22Rv1 (cell line): ENCODE measurements at regions not wholly inside any gene's neighbourhood (a gene's known extent, or its start where the extent isn't known, plus 50 kb on each side); places are given as distances from the start of the nearest gene placed in this dataset.

Experiments used
- ZFX ChIP-seq: fragments of 450-650 bp; IDR thresholded peaks from 2 replicates; pipeline ENCODE4 v1.6.1; 2017; ENCODE audit warnings: antibody characterized with exemption, borderline replicate concordance
- TF ChIP-seq, protein P1 (sequence below): fragments of 450-650 bp; IDR thresholded peaks from 2 replicates; pipeline ENCODE4 v1.5.1; 2017; ENCODE audit warnings: mild to moderate bottlenecking

GRCh38 chr9:27835286-27835685 lies 262.0 kb upstream of the C9orf72 start:
- TF ChIP-seq, protein P1, sequence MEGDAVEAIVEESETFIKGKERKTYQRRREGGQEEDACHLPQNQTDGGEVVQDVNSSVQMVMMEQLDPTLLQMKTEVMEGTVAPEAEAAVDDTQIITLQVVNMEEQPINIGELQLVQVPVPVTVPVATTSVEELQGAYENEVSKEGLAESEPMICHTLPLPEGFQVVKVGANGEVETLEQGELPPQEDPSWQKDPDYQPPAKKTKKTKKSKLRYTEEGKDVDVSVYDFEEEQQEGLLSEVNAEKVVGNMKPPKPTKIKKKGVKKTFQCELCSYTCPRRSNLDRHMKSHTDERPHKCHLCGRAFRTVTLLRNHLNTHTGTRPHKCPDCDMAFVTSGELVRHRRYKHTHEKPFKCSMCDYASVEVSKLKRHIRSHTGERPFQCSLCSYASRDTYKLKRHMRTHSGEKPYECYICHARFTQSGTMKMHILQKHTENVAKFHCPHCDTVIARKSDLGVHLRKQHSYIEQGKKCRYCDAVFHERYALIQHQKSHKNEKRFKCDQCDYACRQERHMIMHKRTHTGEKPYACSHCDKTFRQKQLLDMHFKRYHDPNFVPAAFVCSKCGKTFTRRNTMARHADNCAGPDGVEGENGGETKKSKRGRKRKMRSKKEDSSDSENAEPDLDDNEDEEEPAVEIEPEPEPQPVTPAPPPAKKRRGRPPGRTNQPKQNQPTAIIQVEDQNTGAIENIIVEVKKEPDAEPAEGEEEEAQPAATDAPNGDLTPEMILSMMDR: no peak
- no peak for TF ChIP-seq ZFX
